HCT116 (cell line): ENCODE measurements at regions not wholly inside any gene's neighbourhood (a gene's known extent, or its start where the extent isn't known, plus 50 kb on each side); places are given as distances from the start of the nearest gene placed in this dataset.

Experiments used
- ATAC-seq: fragments of 200-7000 bp; cut with Tn5 transposase; 2 replicates; pipeline ENCODE4 v1.9.1; 2020; ENCODE audit warnings: mild to moderate bottlenecking, moderate library complexity
- BruUV-seq: library from RNA; stranded (reverse); fragments of 400-500 nt; replicated peaks from 2 replicates; lab custom pipeline; 2021; lab: Mats Ljungman, UMichigan
- CTCF ChIA-PET: fragments of 300-600 bp; sonication (Branson Sonifier 250); formaldehyde crosslinking; loops from one replicate; lab custom pipeline; 2021; ENCODE audit warnings: antibody characterized with exemption; lab: Charles Lee
- POLR2A ChIA-PET: fragments of 300-600, 350-600 bp; sonication (Branson Sonifier 250); formaldehyde crosslinking; loops from one replicate; lab custom pipeline; 2021; ENCODE audit warnings: antibody characterized with exemption; lab: Charles Lee
- RAD21 ChIA-PET, 2 experiments: fragments of 300-600 bp; sonication (Branson Sonifier 250); formaldehyde crosslinking; loops; one replicate each; lab custom pipeline; 2023; ENCODE audit warnings: low total read pairs in 2 of 2; ENCODE audit not compliant: uncharacterized antibody in 2 of 2, unreplicated experiment in 2 of 2, low non-redundant PET in 1 of 2; lab: Charles Lee
- DNase-seq: peaks from one replicate; pipeline ENCODE4 v3.0.0-alpha.2; 2010; ENCODE audit warnings: low read depth, low spot score
- H2AFZ ChIP-seq: fragments of 200-600 bp; shearing (Covaris generic), sonication (generic); 2 replicates; pipeline ENCODE4 v1.6.1; 2017; ENCODE audit warnings: low read depth, mixed run types, mixed read lengths, antibody characterized with exemption, low read length; ENCODE audit not compliant: poor library complexity, severe bottlenecking
- H3K27ac ChIP-seq: 2 replicates; pipeline ENCODE4 v1.5.1; 2012; ENCODE audit warnings: low read depth, low read length
- H3K27me3 ChIP-seq: fragments of 200-600 bp; sonication (generic); 2 replicates; pipeline ENCODE4 v1.6.1; 2016; ENCODE audit warnings: mixed run types, low read length, mixed read lengths; ENCODE audit not compliant: insufficient read depth
- H3K36me3 ChIP-seq, 2 experiments: fragments of 200-500 bp in 1 of 2; fragments of 200-600 bp in 1 of 2; sonication (Bioruptor generic) in 1 of 2; sonication (generic) in 1 of 2; 2 replicates each; pipeline versions ENCODE4 v1.5.1 to v1.6.1; 2014 to 2016; ENCODE audit warnings: low read length in 2 of 2, inconsistent platforms in 1 of 2, mixed read lengths in 1 of 2, mixed run types in 1 of 2; ENCODE audit not compliant: insufficient read depth in 2 of 2, control insufficient read depth in 1 of 2
- H3K4me1 ChIP-seq, 2 experiments: fragments of 200-600 bp in 1 of 2; sonication (generic) in 1 of 2; 2 replicates each; pipeline versions ENCODE4 v1.5.1 to v1.6.1; 2012 to 2017; ENCODE audit warnings: low read length in 2 of 2, inconsistent platforms in 1 of 2, mild to moderate bottlenecking in 1 of 2, mixed read lengths in 1 of 2, mixed run types in 1 of 2, moderate library complexity in 1 of 2; ENCODE audit not compliant: insufficient read depth in 2 of 2, control insufficient read depth in 1 of 2
- H3K4me2 ChIP-seq: fragments of 200-600 bp; sonication (generic); 2 replicates; pipeline ENCODE4 v1.6.1; 2017; ENCODE audit warnings: mixed run types, low read length, mixed read lengths
- H3K4me3 ChIP-seq, 2 experiments: fragments of 200-600 bp in 1 of 2; sonication (generic) in 1 of 2; replicated peaks in 1 of 2; 2 replicates each; pipeline ENCODE4 v1.5.1; 2011 to 2016; ENCODE audit warnings: low read length in 2 of 2, control low read depth in 1 of 2, low read depth in 1 of 2, mild to moderate bottlenecking in 1 of 2, mixed read lengths in 1 of 2, mixed run types in 1 of 2
- H3K79me2 ChIP-seq: fragments of 200-600 bp; sonication (generic); 2 replicates; pipeline ENCODE4 v1.6.1; 2017; ENCODE audit warnings: mild to moderate bottlenecking, mixed run types, low read length, moderate library complexity, mixed read lengths; ENCODE audit not compliant: insufficient read depth
- H3K9ac ChIP-seq: fragments of 200-600 bp; sonication (generic); 2 replicates; pipeline ENCODE4 v1.6.1; 2016; ENCODE audit warnings: low read length, mixed read lengths
- H3K9me2 ChIP-seq: fragments of 200-600 bp; sonication (generic), shearing (Covaris generic); 2 replicates; pipeline ENCODE4 v1.6.1; 2017; ENCODE audit warnings: mixed run types, mild to moderate bottlenecking, moderate library complexity; ENCODE audit not compliant: insufficient read depth
- H3K9me3 ChIP-seq, 2 experiments: fragments of 200-500 bp in 1 of 2; fragments of 200-600 bp in 1 of 2; sonication (Bioruptor generic) in 1 of 2; sonication (generic) in 1 of 2; 2 replicates each; pipeline ENCODE4 v1.6.1; 2014 to 2017; ENCODE audit warnings: low read length in 2 of 2, mixed read lengths in 2 of 2, inconsistent platforms in 1 of 2, low read depth in 1 of 2, mild to moderate bottlenecking in 1 of 2, mixed run types in 1 of 2, moderate library complexity in 1 of 2; ENCODE audit not compliant: control insufficient read depth in 1 of 2, insufficient read depth in 1 of 2
- H4K20me1 ChIP-seq: fragments of 200-600 bp; sonication (generic), shearing (Covaris generic); 2 replicates; pipeline ENCODE4 v1.6.1; 2017; ENCODE audit warnings: mixed run types, mild to moderate bottlenecking, moderate library complexity; ENCODE audit not compliant: insufficient read depth
- CBX3 ChIP-seq: IDR thresholded peaks from 2 replicates; pipeline ENCODE4 v1.6.1; 2012; ENCODE audit warnings: low read depth
- CEBPB ChIP-seq: IDR thresholded peaks from 2 replicates; pipeline ENCODE4 v1.6.1; 2012; ENCODE audit warnings: low read depth
- EGR1 ChIP-seq: IDR thresholded peaks from 2 replicates; pipeline ENCODE4 v1.6.1; 2012; ENCODE audit warnings: low read depth
- ELF1 ChIP-seq: IDR thresholded peaks from 2 replicates; pipeline ENCODE4 v1.6.1; 2012; ENCODE audit warnings: low read depth, borderline replicate concordance
- EZH2 ChIP-seq: fragments of 200-600 bp; sonication (generic); IDR thresholded peaks from 2 replicates; pipeline ENCODE4 v1.6.1; 2017; ENCODE audit warnings: antibody characterized with exemption, mixed run types
- FOSL1 ChIP-seq: IDR thresholded peaks from 2 replicates; pipeline ENCODE4 v1.6.1; 2012; ENCODE audit warnings: low read depth
- MAX ChIP-seq: IDR thresholded peaks from 2 replicates; pipeline ENCODE4 v1.6.1; 2012
- POLR2A ChIP-seq: IDR thresholded peaks from 2 replicates; pipeline ENCODE4 v1.7.0; 2011; ENCODE audit warnings: borderline replicate concordance; ENCODE audit not compliant: insufficient read depth, insufficient read length; ENCODE audit errors: extremely low read depth
- POLR2AphosphoS5 ChIP-seq: IDR thresholded peaks from 2 replicates; pipeline ENCODE4 v1.6.1; 2011; ENCODE audit warnings: mild to moderate bottlenecking, low read depth, low read length, moderate library complexity
- RAD21 ChIP-seq: IDR thresholded peaks from 2 replicates; pipeline ENCODE4 v1.6.1; 2012; ENCODE audit warnings: low read depth, mild to moderate bottlenecking
- SIN3A ChIP-seq: IDR thresholded peaks from 2 replicates; pipeline ENCODE4 v1.6.1; 2012; ENCODE audit warnings: low read depth
- SP1 ChIP-seq: IDR thresholded peaks from 2 replicates; pipeline ENCODE4 v1.6.1; 2012; ENCODE audit warnings: low read depth
- SRF ChIP-seq: IDR thresholded peaks from 2 replicates; pipeline ENCODE4 v1.6.1; 2012; ENCODE audit warnings: low read depth
- TCF7L2 ChIP-seq: IDR thresholded peaks from 2 replicates; pipeline ENCODE4 v1.7.0; 2011; ENCODE audit warnings: borderline replicate concordance, inconsistent platforms; ENCODE audit not compliant: insufficient read depth, insufficient read length; ENCODE audit errors: extremely low read depth
- YY1 ChIP-seq: IDR thresholded peaks from 2 replicates; pipeline ENCODE4 v1.6.1; 2011; ENCODE audit warnings: low read length, low read depth, moderate library complexity, mild to moderate bottlenecking; ENCODE audit not compliant: insufficient replicate concordance; ENCODE audit errors: extremely low read depth
- ZFX ChIP-seq: fragments of 450-650 bp; IDR thresholded peaks from 2 replicates; pipeline ENCODE4 v1.6.1; 2017
- ZNF274 ChIP-seq: fragments of 200-500 bp; sonication (Bioruptor generic); IDR thresholded peaks from 2 replicates; pipeline ENCODE4 v1.6.1; 2014; ENCODE audit warnings: mild to moderate bottlenecking, low read depth, low read length, inconsistent platforms
- intact Hi-C: fragments of 100-400 bp; cut with micrococcal nuclease; formaldehyde crosslinking; loops from 2 replicates; pipeline ENCODE4 v1.10.0; 2022
- TF ChIP-seq, protein P1 (sequence below), 3 experiments: fragments of 200-600 bp in 1 of 3; sonication (generic) in 1 of 3; IDR thresholded peaks in 2 of 3; conservative IDR thresholded peaks in 1 of 3; 2 replicates each; pipeline ENCODE4 v1.5.1; 2012 to 2017; ENCODE audit warnings: low read depth in 2 of 3, low read length in 2 of 3, antibody characterized with exemption in 1 of 3, borderline replicate concordance in 1 of 3, control low read depth in 1 of 3, mild to moderate bottlenecking in 1 of 3, mixed read lengths in 1 of 3, mixed run types in 1 of 3, moderate library complexity in 1 of 3; ENCODE audit not compliant: insufficient read depth in 1 of 3
- TF ChIP-seq, protein P2 (sequence below): IDR thresholded peaks from 2 replicates; pipeline ENCODE4 v1.6.1; 2011; ENCODE audit warnings: mild to moderate bottlenecking, low read length, moderate library complexity; ENCODE audit not compliant: insufficient replicate concordance; ENCODE audit errors: extremely low read depth

GRCh38 chr6:105791583-105792318 is 294.4 kb upstream of the PRDM1 start:
- DNase-seq (no peak), ATAC-seq (no peak)
- ChIA-PET POLR2A (no interaction called here), RAD21 (no interaction called here), CTCF (interaction anchor here (0.6 kb wide), 1 partner anchor 544 kb away, joined by 3 read pairs; no protein-coding TSS in a partner anchor)
- no peaks in the 10 kb centered on the region for H3K36me3 ChIP-seq
- no peak overlapping the region for H3K27ac ChIP-seq
- TF ChIP-seq CBX3, result no peak
- no peak for TF ChIP-seq EZH2
- no peak for TF ChIP-seq CEBPB
- TF ChIP-seq FOSL1, result no peak
- no peak for TF ChIP-seq POLR2AphosphoS5
- TF ChIP-seq ZFX, result no peak
- no peak for TF ChIP-seq SRF
- TF ChIP-seq, protein P1, sequence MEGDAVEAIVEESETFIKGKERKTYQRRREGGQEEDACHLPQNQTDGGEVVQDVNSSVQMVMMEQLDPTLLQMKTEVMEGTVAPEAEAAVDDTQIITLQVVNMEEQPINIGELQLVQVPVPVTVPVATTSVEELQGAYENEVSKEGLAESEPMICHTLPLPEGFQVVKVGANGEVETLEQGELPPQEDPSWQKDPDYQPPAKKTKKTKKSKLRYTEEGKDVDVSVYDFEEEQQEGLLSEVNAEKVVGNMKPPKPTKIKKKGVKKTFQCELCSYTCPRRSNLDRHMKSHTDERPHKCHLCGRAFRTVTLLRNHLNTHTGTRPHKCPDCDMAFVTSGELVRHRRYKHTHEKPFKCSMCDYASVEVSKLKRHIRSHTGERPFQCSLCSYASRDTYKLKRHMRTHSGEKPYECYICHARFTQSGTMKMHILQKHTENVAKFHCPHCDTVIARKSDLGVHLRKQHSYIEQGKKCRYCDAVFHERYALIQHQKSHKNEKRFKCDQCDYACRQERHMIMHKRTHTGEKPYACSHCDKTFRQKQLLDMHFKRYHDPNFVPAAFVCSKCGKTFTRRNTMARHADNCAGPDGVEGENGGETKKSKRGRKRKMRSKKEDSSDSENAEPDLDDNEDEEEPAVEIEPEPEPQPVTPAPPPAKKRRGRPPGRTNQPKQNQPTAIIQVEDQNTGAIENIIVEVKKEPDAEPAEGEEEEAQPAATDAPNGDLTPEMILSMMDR (IDR thresholded peaks at IDR 0.05 in 2 of 3, conservative IDR thresholded peaks at IDR 0.05 in 1 of 3; ENCODE audit: borderline replicate concordance in 1 of 3, insufficient read depth in 1 of 3, low read depth in 2 of 3, low read length in 2 of 3), result no peak
- TF ChIP-seq ZNF274, result no peak
- no peak for TF ChIP-seq TCF7L2
- TF ChIP-seq, protein P2, sequence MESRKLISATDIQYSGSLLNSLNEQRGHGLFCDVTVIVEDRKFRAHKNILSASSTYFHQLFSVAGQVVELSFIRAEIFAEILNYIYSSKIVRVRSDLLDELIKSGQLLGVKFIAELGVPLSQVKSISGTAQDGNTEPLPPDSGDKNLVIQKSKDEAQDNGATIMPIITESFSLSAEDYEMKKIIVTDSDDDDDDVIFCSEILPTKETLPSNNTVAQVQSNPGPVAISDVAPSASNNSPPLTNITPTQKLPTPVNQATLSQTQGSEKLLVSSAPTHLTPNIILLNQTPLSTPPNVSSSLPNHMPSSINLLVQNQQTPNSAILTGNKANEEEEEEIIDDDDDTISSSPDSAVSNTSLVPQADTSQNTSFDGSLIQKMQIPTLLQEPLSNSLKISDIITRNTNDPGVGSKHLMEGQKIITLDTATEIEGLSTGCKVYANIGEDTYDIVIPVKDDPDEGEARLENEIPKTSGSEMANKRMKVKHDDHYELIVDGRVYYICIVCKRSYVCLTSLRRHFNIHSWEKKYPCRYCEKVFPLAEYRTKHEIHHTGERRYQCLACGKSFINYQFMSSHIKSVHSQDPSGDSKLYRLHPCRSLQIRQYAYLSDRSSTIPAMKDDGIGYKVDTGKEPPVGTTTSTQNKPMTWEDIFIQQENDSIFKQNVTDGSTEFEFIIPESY, result no peak
- no peak for TF ChIP-seq EGR1
- no peak for TF ChIP-seq POLR2A
- no peak for TF ChIP-seq RAD21
- TF ChIP-seq ELF1, result no peak
- no peak for TF ChIP-seq SIN3A
- no peak for TF ChIP-seq SP1
- TF ChIP-seq MAX, result no peak
- no peak for TF ChIP-seq YY1
- no peak overlapping the region for H3K4me2 ChIP-seq
- H2AFZ ChIP-seq, result no peak overlapping the region
- no peaks in the 10 kb centered on the region for H3K9me3 ChIP-seq
- H3K79me2 ChIP-seq, result no peaks in the 10 kb centered on the region
- no peaks in the 10 kb centered on the region for H4K20me1 ChIP-seq
- H3K4me1 ChIP-seq, result peaks cover 0 to 21% of the 10 kb centered on the region in 2 experiments; a peak in 2 of 4 replicates
- intact Hi-C loops, result no loop called here
- no peaks in the 10 kb centered on the region for H3K27me3 ChIP-seq
- no peak overlapping the region for H3K9ac ChIP-seq
- no peaks in the 10 kb centered on the region for H3K9me2 ChIP-seq
- no peak overlapping the region for H3K4me3 ChIP-seq
- no TSS peak for BruUV-seq
